Uterus (tissue), 2 donors: ENCODE measurements at regions not wholly inside any gene's neighbourhood (a gene's known extent, or its start where the extent isn't known, plus 50 kb on each side); places are given as distances from the start of the nearest gene placed in this dataset.

Experiments
- CTCF ChIP-seq, 4 experiments: fragments of 200-600 bp in 2 of 4; fragments of 450-650 bp in 2 of 4; sonication (generic) in 2 of 4; IDR thresholded peaks; one replicate each; pipeline ENCODE4 v1.5.1; 2016 to 2019; ENCODE audit warnings: antibody characterized with exemption in 4 of 4, mild to moderate bottlenecking in 2 of 4, moderate library complexity in 1 of 4
- POLR2A ChIP-seq, 2 donors: fragments of 450-650 bp; IDR thresholded peaks; one replicate each; pipeline ENCODE4 v1.6.1; 2016; ENCODE audit warnings: antibody characterized with exemption in 2 of 2, mild to moderate bottlenecking in 1 of 2, moderate library complexity in 1 of 2

- TF ChIP-seq CTCF (IDR thresholded peaks at IDR 0.05) (no peak), POLR2A (IDR thresholded peaks at IDR 0.05) (no peak)
Observed at GRCh38 chr14:98244966-98245569, 1026.9 kb downstream of the BCL11B start.
